OCI-LY7 (cell line): ENCODE measurements at regions not wholly inside any gene's neighbourhood (a gene's known extent, or its start where the extent isn't known, plus 50 kb on each side); places are given as distances from the start of the nearest gene placed in this dataset.

ENCODE experiments used
- CTCF ChIP-seq: fragments of 200-600 bp; sonication (generic); conservative IDR thresholded peaks from 2 replicates; pipeline ENCODE4 v1.5.1; 2014; ENCODE audit warnings: mild to moderate bottlenecking, antibody characterized with exemption, low read length, moderate library complexity, mixed read lengths
- EZH2phosphoT487 ChIP-seq: fragments of 200-600 bp; sonication (generic); IDR thresholded peaks from 2 replicates; pipeline ENCODE4 v1.6.1; 2018; ENCODE audit warnings: low read depth, borderline replicate concordance, mild to moderate bottlenecking, mixed run types, antibody characterized with exemption, low read length, moderate library complexity, mixed read lengths

GRCh38 chr1:229716069-229716468 is 90.0 kb downstream of the URB2 start:
- TF ChIP-seq CTCF (no peak), EZH2phosphoT487 (no peak)
